Mesenchymal stem cell (in vitro differentiated cells and primary cell): ENCODE measurements at regions not wholly inside any gene's neighbourhood (a gene's known extent, or its start where the extent isn't known, plus 50 kb on each side); places are given as distances from the start of the nearest gene placed in this dataset.

Experiments used
- DNase-seq: peaks from one replicate; pipeline ENCODE4 v3.0.0-alpha.2; 2013
- H2AFZ ChIP-seq: one replicate; pipeline ENCODE4 v1.6.1; 2013; ENCODE audit warnings: low read depth, mild to moderate bottlenecking, control low read depth, inconsistent platforms, low read length, moderate library complexity
- H2AK5ac ChIP-seq: 2 replicates; pipeline ENCODE4 v1.6.1; 2013; ENCODE audit warnings: low read length, moderate library complexity, mild to moderate bottlenecking, inconsistent platforms; ENCODE audit not compliant: severe bottlenecking
- H2BK120ac ChIP-seq: one replicate; pipeline ENCODE4 v1.6.1; 2013; ENCODE audit warnings: low read depth, mild to moderate bottlenecking, inconsistent platforms, low read length, moderate library complexity
- H2BK12ac ChIP-seq, 2 experiments: one replicate each; pipeline ENCODE4 v1.6.1; 2013; ENCODE audit warnings: inconsistent platforms in 2 of 2, low read length in 2 of 2, mild to moderate bottlenecking in 2 of 2, moderate library complexity in 2 of 2, control low read depth in 1 of 2
- H2BK15ac ChIP-seq: one replicate; pipeline ENCODE4 v1.6.1; 2013; ENCODE audit warnings: mild to moderate bottlenecking, low read depth, inconsistent platforms; ENCODE audit not compliant: poor library complexity, severe bottlenecking
- H2BK5ac ChIP-seq: 2 replicates; pipeline ENCODE4 v1.6.1; 2013; ENCODE audit warnings: low read depth, mild to moderate bottlenecking, low read length, control low read depth, inconsistent platforms; ENCODE audit not compliant: poor library complexity, severe bottlenecking
- H3K14ac ChIP-seq, 2 experiments: one replicate each; pipeline ENCODE4 v1.6.1; 2013; ENCODE audit warnings: inconsistent platforms in 2 of 2, low read length in 2 of 2, control low read depth in 1 of 2, mild to moderate bottlenecking in 1 of 2, moderate library complexity in 1 of 2
- H3K18ac ChIP-seq, 2 experiments: one replicate each; pipeline ENCODE4 v1.6.1; 2013; ENCODE audit warnings: inconsistent platforms in 2 of 2, low read length in 2 of 2, control low read depth in 1 of 2, low read depth in 1 of 2, mild to moderate bottlenecking in 1 of 2
- H3K23ac ChIP-seq, 2 experiments: one replicate each; pipeline ENCODE4 v1.6.1; 2013; ENCODE audit warnings: inconsistent platforms in 2 of 2, low read length in 2 of 2, mild to moderate bottlenecking in 2 of 2, moderate library complexity in 2 of 2, control low read depth in 1 of 2
- H3K27ac ChIP-seq: 2 replicates; pipeline ENCODE4 v1.5.1; 2013; ENCODE audit warnings: mild to moderate bottlenecking, moderate library complexity, low read length, control low read depth, inconsistent platforms; ENCODE audit not compliant: poor library complexity, severe bottlenecking
- H3K27me3 ChIP-seq, 2 experiments: 2 replicates each; pipeline versions ENCODE4 v1.6.1 to v1.7.0; 2013; ENCODE audit warnings: low read length in 2 of 2, mild to moderate bottlenecking in 2 of 2, moderate library complexity in 2 of 2, control low read depth in 1 of 2, inconsistent platforms in 1 of 2; ENCODE audit not compliant: control insufficient read depth in 1 of 2, insufficient read depth in 1 of 2
- H3K36me3 ChIP-seq, 2 experiments: 2 replicates each; pipeline versions ENCODE4 v1.6.1 to v1.7.0; 2013; ENCODE audit warnings: low read length in 2 of 2, control low read depth in 1 of 2, inconsistent platforms in 1 of 2, low read depth in 1 of 2, mild to moderate bottlenecking in 1 of 2; ENCODE audit not compliant: insufficient read depth in 2 of 2, control insufficient read depth in 1 of 2
- H3K4ac ChIP-seq, 2 experiments: one replicate each; pipeline ENCODE4 v1.6.1; 2013; ENCODE audit warnings: inconsistent platforms in 2 of 2, low read length in 2 of 2, mild to moderate bottlenecking in 2 of 2, moderate library complexity in 2 of 2, control low read depth in 1 of 2, low read depth in 1 of 2
- H3K4me1 ChIP-seq: 2 replicates; pipeline ENCODE4 v1.6.1; 2013; ENCODE audit warnings: low read depth, low read length, control low read depth; ENCODE audit not compliant: control insufficient read depth, insufficient read depth
- H3K4me2 ChIP-seq: 2 replicates; pipeline ENCODE4 v1.6.1; 2013; ENCODE audit warnings: low read length, mild to moderate bottlenecking, inconsistent platforms; ENCODE audit not compliant: poor library complexity, severe bottlenecking
- H3K4me3 ChIP-seq, 2 experiments: 2 replicates each; pipeline versions ENCODE4 v1.5.1 to v1.7.0; 2013; ENCODE audit warnings: low read length in 2 of 2, mild to moderate bottlenecking in 2 of 2, control low read depth in 1 of 2, low read depth in 1 of 2; ENCODE audit not compliant: insufficient read depth in 1 of 2
- H3K79me1 ChIP-seq: replicated peaks from 2 replicates; pipeline ENCODE4 v1.6.1; 2013; ENCODE audit warnings: mild to moderate bottlenecking, control low read depth, low read length, inconsistent platforms; ENCODE audit not compliant: poor library complexity, severe bottlenecking
- H3K9ac ChIP-seq: 2 replicates; pipeline ENCODE4 v1.7.0; 2013; ENCODE audit warnings: mild to moderate bottlenecking, low read length, moderate library complexity
- H3K9me3 ChIP-seq: 2 replicates; pipeline ENCODE4 v1.7.0; 2013; ENCODE audit warnings: mild to moderate bottlenecking, low read length; ENCODE audit not compliant: control insufficient read depth
- H4K8ac ChIP-seq: one replicate; pipeline ENCODE4 v1.6.1; 2013; ENCODE audit warnings: inconsistent platforms, mild to moderate bottlenecking, low read length, moderate library complexity
- H4K91ac ChIP-seq: one replicate; pipeline ENCODE4 v1.6.1; 2013; ENCODE audit warnings: mild to moderate bottlenecking, low read length, inconsistent platforms
- WGBS: methylation state at CpG from one replicate; pipeline ENCODE4 v1.1.7; 2013; ENCODE audit warnings: mixed read lengths; 5-methylcytosine and 5-hydroxymethylcytosine counted together

- Histone ChIP-seq H2AK5ac (no peak overlapping the region), H3K4ac (no peak overlapping the region), H4K91ac (no peak overlapping the region), H3K27ac (no peak overlapping the region), H4K8ac (no peak overlapping the region), H3K14ac (no peak overlapping the region), H2BK12ac (peak overlapping the region in 1 of 2 experiments; percentile 47), H3K18ac (peak overlapping the region in 1 of 2 experiments; percentile 21), H3K36me3 (no peaks in the 10 kb centered on the region), H3K79me1 (no peaks in the 10 kb centered on the region), H2BK5ac (no peak overlapping the region), H3K4me2 (no peak overlapping the region), H3K9ac (no peak overlapping the region), H2AFZ (no peak overlapping the region), H3K4me3 (no peak overlapping the region), H2BK120ac (no peak overlapping the region), H3K27me3 (peaks cover 0 to 3% of the 10 kb centered on the region in 2 experiments), H2BK15ac (no peak overlapping the region), H3K23ac (no peak overlapping the region), H3K4me1 (no peaks in the 10 kb centered on the region), H3K9me3 (no peaks in the 10 kb centered on the region)
- WGBS, result 62% methylated on average over 8 of the region's 8 CpGs
- peak; percentile 5 for DNase-seq
Measured at GRCh38 chr13:21974741-21975140, 303.9 kb downstream of the FGF9 start.

GRCh38 chr13:21976159-21976558, 305.3 kb downstream of the FGF9 start:
- no peak overlapping the region for H2BK15ac ChIP-seq

GRCh38 chr13:21979161-21979806, 308.4 kb downstream of the FGF9 start:
- Histone ChIP-seq H3K36me3 (no peaks in the 10 kb centered on the region), H2BK15ac (no peak overlapping the region), H3K27me3 (peaks cover 0 to 3% of the 10 kb centered on the region in 2 experiments), H4K8ac (no peak overlapping the region), H3K79me1 (no peaks in the 10 kb centered on the region), H3K9me3 (no peaks in the 10 kb centered on the region), H3K18ac (no peak overlapping the region), H3K4ac (no peak overlapping the region), H2BK12ac (no peak overlapping the region), H2BK5ac (no peak overlapping the region), H3K4me1 (no peaks in the 10 kb centered on the region), H3K23ac (no peak overlapping the region), H2AFZ (no peak overlapping the region), H3K4me2 (no peak overlapping the region), H4K91ac (no peak overlapping the region), H3K4me3 (no peak overlapping the region), H3K27ac (no peak overlapping the region), H3K9ac (no peak overlapping the region), H2BK120ac (no peak overlapping the region), H3K14ac (no peak overlapping the region), H2AK5ac (no peak overlapping the region)
- DNase-seq, result peak; percentile 3
- 79% methylated on average over 17 of the region's 20 CpGs for WGBS

More at GRCh38 chr13:21976159-21976558, 305.3 kb downstream of the FGF9 start:
- H3K14ac ChIP-seq, result no peak overlapping the region
- no peak overlapping the region for H2BK120ac ChIP-seq
- no peak overlapping the region for H3K4me2 ChIP-seq
- no peaks in the 10 kb centered on the region for H3K36me3 ChIP-seq
- H3K9ac ChIP-seq, result no peak overlapping the region
- no peak overlapping the region for H3K4ac ChIP-seq
- H3K4me1 ChIP-seq, result no peaks in the 10 kb centered on the region
- H3K23ac ChIP-seq, result no peak overlapping the region
- H2BK5ac ChIP-seq, result no peak overlapping the region
- H3K27me3 ChIP-seq, result peaks cover 0 to 3% of the 10 kb centered on the region in 2 experiments
- H2AK5ac ChIP-seq, result no peak overlapping the region
- H2AFZ ChIP-seq, result no peak overlapping the region
- 76% methylated on average over 10 of the region's 10 CpGs for WGBS
- H4K8ac ChIP-seq, result no peak overlapping the region
- H3K27ac ChIP-seq, result no peak overlapping the region
- no peak overlapping the region for H3K18ac ChIP-seq
- no peak overlapping the region for H4K91ac ChIP-seq
- DNase-seq, result no peak
- no peaks in the 10 kb centered on the region for H3K79me1 ChIP-seq
- H3K9me3 ChIP-seq, result no peaks in the 10 kb centered on the region
- no peak overlapping the region for H2BK12ac ChIP-seq
- H3K4me3 ChIP-seq, result no peak overlapping the region

- WGBS, result 90% methylated on average over 2 of the region's 2 CpGs
- DNase-seq, result no peak
- Histone ChIP-seq H3K79me1 (no peaks in the 10 kb centered on the region), H3K36me3 (no peaks in the 10 kb centered on the region), H3K4me2 (no peak overlapping the region), H2BK15ac (no peak overlapping the region), H3K9ac (no peak overlapping the region), H2BK5ac (no peak overlapping the region), H3K23ac (no peak overlapping the region), H4K8ac (no peak overlapping the region), H2AK5ac (no peak overlapping the region), H3K14ac (no peak overlapping the region), H3K4ac (no peak overlapping the region), H4K91ac (no peak overlapping the region), H2BK12ac (no peak overlapping the region), H3K18ac (no peak overlapping the region), H3K4me1 (no peaks in the 10 kb centered on the region), H3K27ac (no peak overlapping the region), H3K27me3 (peaks cover 0 to 3% of the 10 kb centered on the region in 2 experiments), H3K4me3 (no peak overlapping the region), H2AFZ (no peak overlapping the region), H2BK120ac (no peak overlapping the region), H3K9me3 (no peaks in the 10 kb centered on the region)
Measured at GRCh38 chr13:21980049-21980448, 309.2 kb downstream of the FGF9 start.
